ENCODE measurements at regions not wholly inside any gene's neighbourhood (a gene's known extent, or its start where the extent isn't known, plus 50 kb on each side); places are given as distances from the start of the nearest gene placed in this dataset.
A peak's percentile ranks its signal among the peaks of the same experiment; 100 is the strongest.
"Not testable (repeated sequence)": the region's sequence is repeated elsewhere in the genome, so short reads cannot be mapped to it uniquely, and the experiment has no call there.

DNA sequence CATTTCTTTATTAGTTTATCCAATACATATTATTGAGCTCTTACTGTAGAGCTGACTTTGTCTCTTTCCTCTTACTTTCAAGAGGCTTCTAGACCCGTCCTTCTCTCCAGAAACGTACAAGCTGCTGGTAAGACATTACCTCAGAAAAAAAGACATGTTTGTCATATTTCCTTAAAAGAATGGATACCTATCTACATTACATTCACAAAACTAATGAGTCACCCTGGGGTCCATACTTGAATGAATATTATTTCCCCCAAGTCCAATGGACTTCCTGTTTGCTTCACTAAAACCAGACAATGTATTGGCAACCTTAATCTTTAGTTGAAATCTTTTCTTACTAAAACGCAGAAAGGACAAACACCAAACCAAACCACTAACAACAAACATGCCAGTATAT lies 176.5 kb upstream of the CLNK start:
- no peak for TF ChIP-seq SUZ12 (IDR thresholded peaks at IDR 0.05; ENCODE audit: extremely low read depth, insufficient read depth, insufficient read length)
- TF ChIP-seq ZNF274 (IDR thresholded peaks at IDR 0.05; ENCODE audit: low read depth, low read length) = no peak
- TF ChIP-seq YY1 (IDR thresholded peaks at IDR 0.05; ENCODE audit: insufficient read depth, insufficient read length) = no peak
- peaks cover 12% of the 10 kb centered on the region for H3K9me3 ChIP-seq (ENCODE audit: insufficient read depth, low read length)
- no peaks in the 10 kb centered on the region for H3K27me3 ChIP-seq (ENCODE audit: insufficient read depth, insufficient read length)
- no peak for DNase-seq (ENCODE audit: low read depth, low spot score)
- no peak overlapping the region for H3K4me3 ChIP-seq (ENCODE audit: insufficient read length, low read depth)
- no peak overlapping the region for H3K9ac ChIP-seq (ENCODE audit: insufficient read length, low read depth)
- no peaks in the 10 kb centered on the region for H3K4me1 ChIP-seq (ENCODE audit: insufficient read depth, insufficient read length)
- no peaks in the 10 kb centered on the region for H3K36me3 ChIP-seq (ENCODE audit: insufficient read depth, insufficient read length, low read length)

GRCh38 chr4:10856271-10856782 lies 171.8 kb upstream of the CLNK start:
- Histone ChIP-seq H3K9ac (ENCODE audit: insufficient read length, low read depth) (no peak overlapping the region), H3K27me3 (ENCODE audit: insufficient read depth, insufficient read length) (no peaks in the 10 kb centered on the region), H3K36me3 (ENCODE audit: insufficient read depth, insufficient read length, low read length) (no peaks in the 10 kb centered on the region), H3K4me3 (ENCODE audit: insufficient read length, low read depth) (no peak overlapping the region), H3K9me3 (ENCODE audit: insufficient read depth, low read length) (peaks cover 12% of the 10 kb centered on the region), H3K4me1 (ENCODE audit: insufficient read depth, insufficient read length) (no peaks in the 10 kb centered on the region)
- no peak for DNase-seq (ENCODE audit: low read depth, low spot score)
- TF ChIP-seq SUZ12 (IDR thresholded peaks at IDR 0.05; ENCODE audit: extremely low read depth, insufficient read depth, insufficient read length) (no peak), YY1 (IDR thresholded peaks at IDR 0.05; ENCODE audit: insufficient read depth, insufficient read length) (no peak), ZNF274 (IDR thresholded peaks at IDR 0.05; ENCODE audit: low read depth, low read length) (no peak)

DNA sequence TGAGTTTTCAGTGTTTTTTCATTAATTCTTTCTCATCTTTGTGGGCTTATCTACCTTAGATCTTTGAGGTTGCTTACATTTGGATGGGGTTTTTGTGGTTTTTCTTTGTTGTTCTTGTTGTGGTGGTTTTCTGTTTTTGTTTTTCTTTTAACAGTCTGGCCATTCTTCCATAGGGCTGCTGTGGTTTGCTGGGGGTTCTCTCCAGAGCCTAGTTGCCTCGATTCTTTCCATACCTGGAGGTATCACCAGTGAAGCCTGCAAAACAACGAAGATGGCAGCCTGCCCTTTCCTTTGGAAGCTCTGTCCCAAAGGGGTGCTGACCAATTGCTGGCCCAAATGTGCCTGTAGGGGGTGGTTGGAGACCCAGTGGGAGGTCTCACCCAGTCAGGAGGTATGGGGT lies 168.6 kb upstream of the CLNK start:
- H3K27me3 ChIP-seq (ENCODE audit: insufficient read depth, insufficient read length) = no peaks in the 10 kb centered on the region
- H3K36me3 ChIP-seq (ENCODE audit: insufficient read depth, insufficient read length, low read length) = no peaks in the 10 kb centered on the region
- no peaks in the 10 kb centered on the region for H3K4me1 ChIP-seq (ENCODE audit: insufficient read depth, insufficient read length)

GRCh38 chr4:10841697-10842096 lies 157.1 kb upstream of the CLNK start:
- Histone ChIP-seq H3K4me1 (ENCODE audit: insufficient read depth, insufficient read length) (no peaks in the 10 kb centered on the region), H3K36me3 (ENCODE audit: insufficient read depth, insufficient read length, low read length) (no peaks in the 10 kb centered on the region), H3K27me3 (ENCODE audit: insufficient read depth, insufficient read length) (no peaks in the 10 kb centered on the region), H3K4me3 (ENCODE audit: insufficient read length, low read depth) (no peak overlapping the region), H3K9ac (ENCODE audit: insufficient read length, low read depth) (no peak overlapping the region), H3K9me3 (ENCODE audit: insufficient read depth, low read length) (no peaks in the 10 kb centered on the region)
- TF ChIP-seq SUZ12 (IDR thresholded peaks at IDR 0.05; ENCODE audit: extremely low read depth, insufficient read depth, insufficient read length) (no peak), YY1 (IDR thresholded peaks at IDR 0.05; ENCODE audit: insufficient read depth, insufficient read length) (no peak), ZNF274 (IDR thresholded peaks at IDR 0.05; ENCODE audit: low read depth, low read length) (no peak)
- DNase-seq (ENCODE audit: low read depth, low spot score) = no peak

More for the DNA sequence above, 168.6 kb upstream of the CLNK start:
- peaks cover 12% of the 10 kb centered on the region for H3K9me3 ChIP-seq (ENCODE audit: insufficient read depth, low read length)
- no peak overlapping the region for H3K4me3 ChIP-seq (ENCODE audit: insufficient read length, low read depth)
- H3K9ac ChIP-seq (ENCODE audit: insufficient read length, low read depth) = no peak overlapping the region
- TF ChIP-seq YY1 (IDR thresholded peaks at IDR 0.05; ENCODE audit: insufficient read depth, insufficient read length) = no peak
- no peak for TF ChIP-seq SUZ12 (IDR thresholded peaks at IDR 0.05; ENCODE audit: extremely low read depth, insufficient read depth, insufficient read length)
- no peak for TF ChIP-seq ZNF274 (IDR thresholded peaks at IDR 0.05; ENCODE audit: low read depth, low read length)
- no peak for DNase-seq (ENCODE audit: low read depth, low spot score)

GRCh38 chr4:10837151-10837550 lies 152.6 kb upstream of the CLNK start:
- no peak overlapping the region for H3K4me3 ChIP-seq (ENCODE audit: insufficient read length, low read depth)
- H3K36me3 ChIP-seq (ENCODE audit: insufficient read depth, insufficient read length, low read length) = no peaks in the 10 kb centered on the region
- no peak for DNase-seq (ENCODE audit: low read depth, low spot score)

DNA sequence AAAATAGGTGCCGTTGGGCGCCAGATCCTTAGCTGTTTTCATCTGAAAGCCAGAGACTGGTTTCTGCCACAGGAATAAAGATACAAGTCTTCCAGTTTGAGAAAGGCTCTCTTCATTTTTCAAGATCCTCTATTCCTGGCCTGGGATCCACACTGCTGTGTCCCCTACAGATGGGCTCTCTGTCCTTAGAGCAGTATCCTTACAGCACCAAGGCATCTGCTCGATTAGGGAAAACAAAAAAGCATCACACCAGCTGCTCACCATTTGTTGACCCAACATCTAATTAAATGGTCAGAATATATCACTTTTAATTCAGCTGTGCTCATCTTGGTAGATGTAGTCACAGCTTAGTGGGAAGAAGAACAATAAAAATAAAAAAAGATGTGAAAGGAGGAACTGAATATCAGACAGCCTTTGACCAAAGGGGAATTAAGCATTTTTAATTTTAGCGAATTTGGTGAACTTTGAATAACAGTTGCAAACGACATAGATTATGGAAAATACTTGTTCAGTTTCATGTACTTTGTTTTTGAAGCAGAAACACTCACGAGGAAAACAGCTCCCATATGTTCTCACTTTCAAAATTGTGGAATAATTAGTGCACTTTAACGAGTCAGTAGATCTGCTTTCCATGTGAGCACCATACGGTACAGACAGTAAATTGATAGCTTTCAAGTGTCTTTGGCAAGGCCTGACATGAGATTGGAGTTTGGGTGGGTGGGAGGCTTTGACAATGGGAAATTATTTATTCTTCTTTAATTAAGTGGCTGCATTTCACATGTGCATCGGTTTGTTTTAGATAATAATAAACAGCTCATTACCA lies 148.4 kb upstream of the CLNK start:
- H3K9ac ChIP-seq (ENCODE audit: insufficient read length, low read depth) = no peak overlapping the region
- no peaks in the 10 kb centered on the region for H3K4me1 ChIP-seq (ENCODE audit: insufficient read depth, insufficient read length)
- H3K27me3 ChIP-seq (ENCODE audit: insufficient read depth, insufficient read length) = no peaks in the 10 kb centered on the region
- H3K36me3 ChIP-seq (ENCODE audit: insufficient read depth, insufficient read length, low read length) = no peaks in the 10 kb centered on the region
- peaks cover 8% of the 10 kb centered on the region; the same call in 1 of the 2 replicates for H3K9me3 ChIP-seq (ENCODE audit: insufficient read depth, low read length)
- no peak for DNase-seq (ENCODE audit: low read depth, low spot score)
- H3K4me3 ChIP-seq (ENCODE audit: insufficient read length, low read depth) = no peak overlapping the region
- TF ChIP-seq SUZ12 (IDR thresholded peaks at IDR 0.05; ENCODE audit: extremely low read depth, insufficient read depth, insufficient read length) (no peak), ZNF274 (IDR thresholded peaks at IDR 0.05; ENCODE audit: low read depth, low read length) (no peak), YY1 (IDR thresholded peaks at IDR 0.05; ENCODE audit: insufficient read depth, insufficient read length) (no peak)

More at GRCh38 chr4:10837151-10837550, 152.6 kb upstream of the CLNK start:
- H3K9me3 ChIP-seq (ENCODE audit: insufficient read depth, low read length) = no peaks in the 10 kb centered on the region
- no peak for TF ChIP-seq ZNF274 (IDR thresholded peaks at IDR 0.05; ENCODE audit: low read depth, low read length)
- no peak for TF ChIP-seq SUZ12 (IDR thresholded peaks at IDR 0.05; ENCODE audit: extremely low read depth, insufficient read depth, insufficient read length)
- no peak for TF ChIP-seq YY1 (IDR thresholded peaks at IDR 0.05; ENCODE audit: insufficient read depth, insufficient read length)
- H3K4me1 ChIP-seq (ENCODE audit: insufficient read depth, insufficient read length) = no peaks in the 10 kb centered on the region
- no peaks in the 10 kb centered on the region for H3K27me3 ChIP-seq (ENCODE audit: insufficient read depth, insufficient read length)
- no peak overlapping the region for H3K9ac ChIP-seq (ENCODE audit: insufficient read length, low read depth)

- no peaks in the 10 kb centered on the region for H3K27me3 ChIP-seq (ENCODE audit: insufficient read depth, insufficient read length)
- H3K9ac ChIP-seq (ENCODE audit: insufficient read length, low read depth) = no peak overlapping the region
- H3K4me1 ChIP-seq (ENCODE audit: insufficient read depth, insufficient read length) = no peaks in the 10 kb centered on the region
- peaks cover 8% of the 10 kb centered on the region; the same call in 1 of the 2 replicates for H3K9me3 ChIP-seq (ENCODE audit: insufficient read depth, low read length)
- no peak overlapping the region for H3K4me3 ChIP-seq (ENCODE audit: insufficient read length, low read depth)
- peak; percentile 23 for DNase-seq (ENCODE audit: low read depth, low spot score)
- TF ChIP-seq ZNF274 (IDR thresholded peaks at IDR 0.05; ENCODE audit: low read depth, low read length) (no peak), YY1 (IDR thresholded peaks at IDR 0.05; ENCODE audit: insufficient read depth, insufficient read length) (no peak), SUZ12 (IDR thresholded peaks at IDR 0.05; ENCODE audit: extremely low read depth, insufficient read depth, insufficient read length) (no peak)
- no peaks in the 10 kb centered on the region for H3K36me3 ChIP-seq (ENCODE audit: insufficient read depth, insufficient read length, low read length)
These were observed 147.3 kb upstream of the CLNK start for GRCh38 chr4:10831727-10832408.

- H3K4me1 ChIP-seq (ENCODE audit: insufficient read depth, insufficient read length); H3K9me3 ChIP-seq (ENCODE audit: insufficient read depth, low read length); H3K9ac ChIP-seq (ENCODE audit: insufficient read length, low read depth); H3K36me3 ChIP-seq (ENCODE audit: insufficient read depth, insufficient read length, low read length); DNase-seq (ENCODE audit: low read depth, low spot score); H3K27me3 ChIP-seq (ENCODE audit: insufficient read depth, insufficient read length); H3K4me3 ChIP-seq (ENCODE audit: insufficient read length, low read depth): not testable (repeated sequence)
These were observed 144.5 kb upstream of the CLNK start for GRCh38 chr4:10828918-10829538.

Data from NT2/D1 (cell line).